HepG2 (cell line): ENCODE measurements at regions not wholly inside any gene's neighbourhood (a gene's known extent, or its start where the extent isn't known, plus 50 kb on each side); places are given as distances from the start of the nearest gene placed in this dataset.

Source experiments
- ATAC-seq: fragments of 200-7000 bp; cut with Tn5 transposase; 3 replicates; pipeline ENCODE4 v1.9.1; 2020; ENCODE audit warnings: mild to moderate bottlenecking, moderate library complexity
- BruUV-seq: library from RNA; stranded (reverse); fragments of 400-500 nt; replicated peaks from 2 replicates; lab custom pipeline; 2021; lab: Mats Ljungman, UMichigan
- CTCF ChIA-PET: fragments of 300-600 bp; formaldehyde crosslinking; extraction: SDS; loops from one replicate; lab custom pipeline; 2021; ENCODE audit warnings: low total read pairs, inconsistent platforms, low intra/inter-chr PET ratio; lab: Yijun Ruan, JAX
- POLR2A ChIA-PET: fragments of 350-600 bp; sonication (Branson Sonifier 250); formaldehyde crosslinking; loops from one replicate; lab custom pipeline; 2020; ENCODE audit warnings: antibody characterized with exemption, inconsistent platforms; lab: Yijun Ruan, JAX
- DNase-seq: peaks from one replicate; pipeline ENCODE4 v3.0.0-alpha.2; 2015; ENCODE audit warnings: low spot score
- FAIRE-seq: peaks from 3 replicates; lab custom pipeline; 2011; peaks lifted over from hg19 to GRCh38; lab: Jason Lieb, UNC
- H2AFZ ChIP-seq: one replicate; pipeline ENCODE4 v1.6.1; 2011; ENCODE audit warnings: low read length, inconsistent platforms
- H3K27ac ChIP-seq: fragments of 300-600 bp; 3 replicates; pipeline ENCODE4 v1.8.0; 2011; ENCODE audit warnings: mixed run types, mild to moderate bottlenecking, mixed read lengths, low read length, inconsistent platforms; ENCODE audit not compliant: insufficient read depth; ENCODE audit errors: extremely low read length
- H3K27me3 ChIP-seq, 2 experiments: fragments of 200-600 bp in 1 of 2; 2 replicates in 1 of 2; 3 replicates in 1 of 2; pipeline versions ENCODE4 v1.6.0 to v1.8.0; 2011; ENCODE audit warnings: low read length in 2 of 2, mild to moderate bottlenecking in 2 of 2, moderate library complexity in 2 of 2, inconsistent platforms in 1 of 2; ENCODE audit not compliant: insufficient read depth in 2 of 2, control insufficient read depth in 1 of 2
- H3K36me3 ChIP-seq, 2 experiments: fragments of 200-600 bp in 1 of 2; replicated peaks in 1 of 2; 2 replicates in 1 of 2; 3 replicates in 1 of 2; pipeline versions ENCODE4 v1.5.1 to v1.8.0; 2011; ENCODE audit warnings: low read length in 2 of 2, inconsistent platforms in 1 of 2; ENCODE audit not compliant: insufficient read depth in 2 of 2, control insufficient read depth in 1 of 2
- H3K4me1 ChIP-seq: 2 replicates; pipeline ENCODE4 v1.5.1; 2012; ENCODE audit warnings: low read length, inconsistent platforms; ENCODE audit not compliant: insufficient read depth
- H3K4me2 ChIP-seq: 2 replicates; pipeline ENCODE4 v1.6.0; 2011; ENCODE audit warnings: low read depth, low read length, inconsistent platforms
- H3K4me3 ChIP-seq, 3 experiments: fragments of 200-600 bp in 1 of 3; sonication (generic), shearing (Covaris generic) in 1 of 3; replicated peaks in 1 of 3; 2 replicates each; pipeline ENCODE4 v1.5.1; 2011 to 2016; ENCODE audit warnings: low read length in 3 of 3, inconsistent platforms in 2 of 3, low read depth in 2 of 3, mild to moderate bottlenecking in 2 of 3, control low read depth in 1 of 3, mixed read lengths in 1 of 3; ENCODE audit not compliant: insufficient read depth in 1 of 3
- H3K79me2 ChIP-seq: one replicate; pipeline ENCODE4 v1.6.1; 2011; ENCODE audit warnings: low read length, inconsistent platforms; ENCODE audit not compliant: insufficient read depth
- H3K9ac ChIP-seq: 2 replicates; pipeline ENCODE4 v1.6.0; 2011; ENCODE audit warnings: mild to moderate bottlenecking, low read depth, low read length, inconsistent platforms; ENCODE audit not compliant: insufficient read depth
- H3K9me3 ChIP-seq: 2 replicates; pipeline ENCODE4 v1.5.1; 2012; ENCODE audit warnings: mild to moderate bottlenecking, low read length
- H4K20me1 ChIP-seq: 2 replicates; pipeline ENCODE4 v1.6.0; 2011; ENCODE audit warnings: inconsistent platforms, mild to moderate bottlenecking, low read length, moderate library complexity; ENCODE audit not compliant: insufficient read depth
- CHD4 ChIP-seq: fragments of 200-600 bp; sonication (generic); IDR thresholded peaks from 2 replicates; pipeline ENCODE4 v1.7.0; 2017; ENCODE audit warnings: mild to moderate bottlenecking, low read length, borderline replicate concordance
- FLYWCH1 ChIP-seq: sonication (generic); formaldehyde crosslinking; IDR thresholded peaks from 2 replicates; pipeline ENCODE4 v1.8.1; 2023; ENCODE audit warnings: mild to moderate bottlenecking, missing genetic modification reagents
- HMG20B ChIP-seq: conservative IDR thresholded peaks from 2 replicates; pipeline ENCODE4 v1.6.1; 2016; ENCODE audit warnings: missing genetic modification reagents, missing compliant biosample characterization
- HOXA3 ChIP-seq: sonication (generic); formaldehyde crosslinking; IDR thresholded peaks from 2 replicates; pipeline ENCODE4 v1.5.0; 2020; ENCODE audit warnings: missing genetic modification reagents
- KDM6A ChIP-seq: IDR thresholded peaks from 2 replicates; pipeline ENCODE4 v1.6.1; 2016; ENCODE audit warnings: low read depth
- PHF5A ChIP-seq: IDR thresholded peaks from one replicate; pipeline ENCODE4 v1.6.1; 2018; ENCODE audit warnings: low read depth, missing genetic modification reagents; ENCODE audit not compliant: unreplicated experiment
- SMAD3 ChIP-seq: sonication (generic); formaldehyde crosslinking; IDR thresholded peaks from 2 replicates; pipeline ENCODE4 v1.4.0; 2020; ENCODE audit warnings: missing genetic modification reagents
- SRY ChIP-seq: sonication (generic); formaldehyde crosslinking; IDR thresholded peaks from 2 replicates; pipeline ENCODE4 v1.8.0; 2022; ENCODE audit warnings: mild to moderate bottlenecking, missing genetic modification reagents
- SSRP1 ChIP-seq: IDR thresholded peaks from 2 replicates; pipeline ENCODE4 v1.6.1; 2016; ENCODE audit warnings: control low read depth
- ZEB1 ChIP-seq: IDR thresholded peaks from 2 replicates; pipeline ENCODE4 v1.6.1; 2012; ENCODE audit warnings: mild to moderate bottlenecking, low read depth, inconsistent platforms; ENCODE audit not compliant: insufficient replicate concordance
- ZKSCAN8 ChIP-seq: IDR thresholded peaks from 2 replicates; pipeline ENCODE4 v1.6.1; 2016; ENCODE audit warnings: borderline replicate concordance, missing genetic modification reagents, missing compliant biosample characterization
- ZNF589 ChIP-seq: sonication (generic); formaldehyde crosslinking; conservative IDR thresholded peaks from 2 replicates; pipeline ENCODE4 v1.8.0; 2022; ENCODE audit warnings: mild to moderate bottlenecking, moderate library complexity, missing genetic modification reagents
- ZNF720 ChIP-seq: sonication (generic); formaldehyde crosslinking; IDR thresholded peaks from 2 replicates; pipeline ENCODE4 v1.4.0; 2020; ENCODE audit warnings: missing genetic modification reagents
- WGBS: methylation state at CpG from one replicate; pipeline ENCODE4 v1.1.6; 2017; ENCODE audit warnings: low lambda C conversion rate; 5-methylcytosine and 5-hydroxymethylcytosine counted together
- in situ Hi-C: cut with HindIII; loops from 2 replicates; pipeline ENCODE4 v1.10.0; 2017; ENCODE audit warnings: low pct_unique_long_range_greater_than_20kb; ENCODE audit not compliant: extremely low pct_ligation_motif_present
- intact Hi-C: fragments of 100-400 bp; cut with micrococcal nuclease; formaldehyde crosslinking; loops from one replicate; pipeline ENCODE4 v1.10.0; 2022; ENCODE audit not compliant: unreplicated experiment
- TF ChIP-seq, protein P1 (sequence below): sonication (generic); formaldehyde crosslinking; IDR thresholded peaks from 2 replicates; pipeline ENCODE4 v1.5.1; 2020; ENCODE audit warnings: mild to moderate bottlenecking, missing genetic modification reagents, borderline replicate concordance
- TF ChIP-seq, protein P2 (sequence below): sonication (generic); formaldehyde crosslinking; IDR thresholded peaks from 2 replicates; pipeline ENCODE4 v1.5.0; 2020; ENCODE audit warnings: mild to moderate bottlenecking, low read depth, missing genetic modification reagents, borderline replicate concordance
- TF ChIP-seq, protein P3 (sequence below): sonication (generic); formaldehyde crosslinking; IDR thresholded peaks from 2 replicates; pipeline ENCODE4 v1.4.0; 2020; ENCODE audit warnings: missing genetic modification reagents

DNA sequence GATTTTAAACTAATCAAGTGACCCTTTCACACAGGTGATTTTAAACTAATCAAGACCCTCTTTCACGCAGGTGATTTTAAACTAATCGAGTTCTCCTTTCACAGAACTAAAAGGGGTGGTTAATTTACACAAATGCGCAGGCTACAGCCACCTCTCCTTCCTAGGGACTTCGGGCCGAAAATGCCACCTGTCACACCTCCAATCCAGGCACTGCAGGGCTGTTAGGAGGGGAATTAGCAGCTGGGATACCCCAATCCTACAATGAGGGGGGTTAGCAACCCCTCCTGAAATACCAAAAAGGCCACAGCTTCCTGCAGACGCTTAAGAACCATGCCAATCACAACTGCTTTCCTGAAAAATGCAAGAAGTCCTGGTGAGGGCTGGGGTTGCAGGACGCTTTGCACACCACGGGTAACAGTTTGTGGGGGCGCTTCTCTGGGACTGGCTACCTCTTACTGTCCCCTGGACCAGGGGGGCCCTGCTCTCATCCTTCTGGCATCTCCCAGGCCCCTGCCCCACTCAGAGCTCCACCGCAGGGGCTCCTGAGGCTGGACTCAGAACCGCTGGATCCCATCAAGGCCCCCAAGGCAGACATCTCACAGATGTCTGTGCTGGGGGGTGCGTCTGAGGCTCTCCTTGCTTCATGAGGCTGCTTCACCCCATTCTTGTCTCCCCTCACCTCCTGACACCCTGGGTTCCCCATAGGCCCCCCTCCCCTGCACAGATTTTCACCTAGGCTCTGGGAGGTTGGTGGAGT lies 145.9 kb downstream of the OR4M2 start:
- ATAC-seq (no peak), FAIRE-seq (no peak), DNase-seq (no peak)
- intact Hi-C loops (no loop called here), in situ Hi-C loops (no loop called here)
- no peak overlapping the region for H2AFZ ChIP-seq
- no peak overlapping the region for H3K27ac ChIP-seq
- no peak for TF ChIP-seq SSRP1
- TF ChIP-seq, protein P1, sequence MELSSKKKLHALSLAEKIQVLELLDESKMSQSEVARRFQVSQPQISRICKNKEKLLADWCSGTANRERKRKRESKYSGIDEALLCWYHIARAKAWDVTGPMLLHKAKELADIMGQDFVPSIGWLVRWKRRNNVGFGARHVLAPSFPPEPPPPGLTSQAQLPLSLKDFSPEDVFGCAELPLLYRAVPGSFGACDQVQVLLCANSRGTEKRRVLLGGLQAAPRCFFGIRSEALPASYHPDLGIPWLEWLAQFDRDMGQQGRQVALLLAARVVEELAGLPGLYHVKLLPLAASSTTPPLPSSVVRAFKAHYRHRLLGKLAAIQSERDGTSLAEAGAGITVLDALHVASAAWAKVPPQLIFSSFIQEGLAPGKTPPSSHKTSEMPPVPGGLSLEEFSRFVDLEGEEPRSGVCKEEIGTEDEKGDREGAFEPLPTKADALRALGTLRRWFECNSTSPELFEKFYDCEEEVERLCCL (CRISPR knock-in tag), result no peak
- TF ChIP-seq KDM6A (CRISPR knock-in tag), result no peak
- TF ChIP-seq CHD4, result no peak
- TF ChIP-seq HOXA3 (CRISPR knock-in tag), result no peak
- no peak for TF ChIP-seq SRY
- TF ChIP-seq ZEB1, result no peak
- TF ChIP-seq ZNF589 (CRISPR knock-in tag), result no peak
- no peak for TF ChIP-seq SMAD3 (CRISPR knock-in tag)
- TF ChIP-seq HMG20B (CRISPR knock-in tag), result no peak
- TF ChIP-seq, protein P2, sequence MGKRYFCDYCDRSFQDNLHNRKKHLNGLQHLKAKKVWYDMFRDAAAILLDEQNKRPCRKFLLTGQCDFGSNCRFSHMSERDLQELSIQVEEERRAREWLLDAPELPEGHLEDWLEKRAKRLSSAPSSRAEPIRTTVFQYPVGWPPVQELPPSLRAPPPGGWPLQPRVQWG (CRISPR knock-in tag), result no peak
- TF ChIP-seq, protein P3, sequence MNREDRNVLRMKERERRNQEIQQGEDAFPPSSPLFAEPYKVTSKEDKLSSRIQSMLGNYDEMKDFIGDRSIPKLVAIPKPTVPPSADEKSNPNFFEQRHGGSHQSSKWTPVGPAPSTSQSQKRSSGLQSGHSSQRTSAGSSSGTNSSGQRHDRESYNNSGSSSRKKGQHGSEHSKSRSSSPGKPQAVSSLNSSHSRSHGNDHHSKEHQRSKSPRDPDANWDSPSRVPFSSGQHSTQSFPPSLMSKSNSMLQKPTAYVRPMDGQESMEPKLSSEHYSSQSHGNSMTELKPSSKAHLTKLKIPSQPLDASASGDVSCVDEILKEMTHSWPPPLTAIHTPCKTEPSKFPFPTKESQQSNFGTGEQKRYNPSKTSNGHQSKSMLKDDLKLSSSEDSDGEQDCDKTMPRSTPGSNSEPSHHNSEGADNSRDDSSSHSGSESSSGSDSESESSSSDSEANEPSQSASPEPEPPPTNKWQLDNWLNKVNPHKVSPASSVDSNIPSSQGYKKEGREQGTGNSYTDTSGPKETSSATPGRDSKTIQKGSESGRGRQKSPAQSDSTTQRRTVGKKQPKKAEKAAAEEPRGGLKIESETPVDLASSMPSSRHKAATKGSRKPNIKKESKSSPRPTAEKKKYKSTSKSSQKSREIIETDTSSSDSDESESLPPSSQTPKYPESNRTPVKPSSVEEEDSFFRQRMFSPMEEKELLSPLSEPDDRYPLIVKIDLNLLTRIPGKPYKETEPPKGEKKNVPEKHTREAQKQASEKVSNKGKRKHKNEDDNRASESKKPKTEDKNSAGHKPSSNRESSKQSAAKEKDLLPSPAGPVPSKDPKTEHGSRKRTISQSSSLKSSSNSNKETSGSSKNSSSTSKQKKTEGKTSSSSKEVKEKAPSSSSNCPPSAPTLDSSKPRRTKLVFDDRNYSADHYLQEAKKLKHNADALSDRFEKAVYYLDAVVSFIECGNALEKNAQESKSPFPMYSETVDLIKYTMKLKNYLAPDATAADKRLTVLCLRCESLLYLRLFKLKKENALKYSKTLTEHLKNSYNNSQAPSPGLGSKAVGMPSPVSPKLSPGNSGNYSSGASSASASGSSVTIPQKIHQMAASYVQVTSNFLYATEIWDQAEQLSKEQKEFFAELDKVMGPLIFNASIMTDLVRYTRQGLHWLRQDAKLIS (CRISPR knock-in tag), result no peak
- TF ChIP-seq ZKSCAN8 (CRISPR knock-in tag), result no peak
- TF ChIP-seq ZNF720, result no peak
- no peak for TF ChIP-seq PHF5A
- TF ChIP-seq FLYWCH1 (CRISPR knock-in tag), result no peak
- WGBS, result 36% methylated on average over 8 of the region's 12 CpGs
- no peaks in the 10 kb centered on the region for H3K36me3 ChIP-seq
- no peaks in the 10 kb centered on the region; a peak in 1 of 5 replicates for H3K27me3 ChIP-seq
- no peaks in the 10 kb centered on the region for H4K20me1 ChIP-seq
- POLR2A ChIA-PET, result no interaction called here
- BruUV-seq, result no TSS peak
- CTCF ChIA-PET, result no interaction called here
- H3K79me2 ChIP-seq, result no peaks in the 10 kb centered on the region
- H3K4me2 ChIP-seq, result no peak overlapping the region
- H3K9ac ChIP-seq, result no peak overlapping the region
- no peaks in the 10 kb centered on the region for H3K9me3 ChIP-seq
- H3K4me1 ChIP-seq, result no peaks in the 10 kb centered on the region; the same call in 1 of the 2 replicates
- no peak overlapping the region for H3K4me3 ChIP-seq
